HG03064 (cell line): ENCODE measurements at regions not wholly inside any gene's neighbourhood (a gene's known extent, or its start where the extent isn't known, plus 50 kb on each side); places are given as distances from the start of the nearest gene placed in this dataset.

Source experiments
- ATAC-seq: cut with Tn5 transposase; IDR thresholded peaks from one replicate; pipeline ENCODE4 v1.9.1; 2021; ENCODE audit warnings: low read depth; ENCODE audit not compliant: unreplicated experiment

- ATAC-seq = no peak
Observed at GRCh38 chr4:154107337-154107736, 318.5 kb upstream of the SFRP2 start.

DNA sequence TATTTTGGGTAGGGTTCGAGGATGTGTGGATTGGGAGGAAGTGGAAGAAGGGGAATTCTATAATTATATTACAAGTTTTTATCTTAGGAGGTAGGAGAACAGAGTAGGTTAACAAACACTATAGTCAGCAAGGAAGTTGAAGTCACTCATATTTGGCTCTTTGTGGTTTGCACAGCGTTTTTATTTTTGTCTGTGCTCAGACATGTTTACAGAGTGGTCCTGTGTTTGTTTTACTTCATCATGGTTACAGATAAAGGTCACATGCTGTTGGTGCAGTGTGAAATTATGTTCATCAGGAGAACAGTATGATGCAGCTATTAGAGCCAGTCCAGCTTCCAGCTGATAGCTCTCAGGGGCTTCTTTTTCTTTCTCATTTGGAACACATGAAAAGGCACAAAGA is 299.9 kb upstream of the SFRP2 start:
- ATAC-seq = no peak

- no peak for ATAC-seq
Observed at GRCh38 chr4:154086247-154086646, 297.4 kb upstream of the SFRP2 start.

DNA sequence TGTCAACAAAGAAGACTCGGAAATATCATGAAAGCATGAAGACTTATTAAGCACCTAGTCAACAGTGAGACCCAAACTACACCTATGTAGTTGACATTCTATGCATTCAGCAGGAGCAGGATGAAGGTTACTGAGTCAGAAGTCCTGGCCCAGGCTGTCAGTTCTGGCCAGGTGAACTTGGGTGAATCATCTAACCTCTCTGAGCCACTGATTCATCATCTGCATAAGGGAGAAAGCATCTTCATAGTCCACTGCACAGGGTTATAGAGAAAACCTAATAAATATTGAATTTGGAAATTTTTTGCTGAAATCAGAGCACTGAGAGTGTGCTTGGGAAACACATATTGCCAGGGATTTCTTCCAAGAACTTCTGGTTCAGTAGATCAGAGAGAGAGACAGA is 296.0 kb upstream of the SFRP2 start:
- no peak for ATAC-seq

DNA sequence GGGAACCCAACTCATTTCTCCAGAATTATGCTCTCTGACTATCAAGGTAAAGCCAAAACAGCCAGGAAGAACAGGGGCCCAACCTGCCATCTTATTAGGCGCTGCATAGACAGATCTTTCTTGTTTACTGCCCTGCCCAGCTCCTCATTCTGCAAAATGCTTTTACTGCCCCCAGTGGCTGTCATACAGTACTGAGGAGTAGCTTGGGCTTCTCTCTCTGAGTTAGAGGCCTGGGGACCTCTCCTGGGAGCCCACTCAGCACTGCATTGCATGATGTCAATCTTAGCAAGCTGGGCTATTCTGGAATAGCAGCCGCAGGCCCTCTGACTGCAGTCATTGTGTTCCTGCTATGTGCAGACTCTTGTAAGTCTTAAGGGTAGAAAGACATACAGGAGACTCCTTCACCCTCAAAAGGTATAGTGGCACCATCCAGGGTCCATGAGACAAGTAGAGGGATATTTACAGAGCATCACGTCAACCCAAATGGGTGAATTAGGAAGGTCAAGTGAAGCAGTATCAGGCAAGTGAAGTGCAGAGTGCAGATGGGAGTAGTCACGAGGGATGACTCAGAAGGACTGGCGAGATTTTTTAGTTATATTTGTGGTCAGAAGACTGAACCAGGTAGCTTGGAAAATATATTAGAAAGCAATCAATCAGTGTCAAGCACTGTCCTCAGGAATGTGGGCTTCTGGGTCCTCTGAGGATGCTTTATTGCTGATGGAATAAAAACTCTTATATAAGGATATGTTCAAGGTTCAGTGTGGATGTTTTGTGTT is 294.1 kb upstream of the SFRP2 start:
- ATAC-seq = no peak

DNA sequence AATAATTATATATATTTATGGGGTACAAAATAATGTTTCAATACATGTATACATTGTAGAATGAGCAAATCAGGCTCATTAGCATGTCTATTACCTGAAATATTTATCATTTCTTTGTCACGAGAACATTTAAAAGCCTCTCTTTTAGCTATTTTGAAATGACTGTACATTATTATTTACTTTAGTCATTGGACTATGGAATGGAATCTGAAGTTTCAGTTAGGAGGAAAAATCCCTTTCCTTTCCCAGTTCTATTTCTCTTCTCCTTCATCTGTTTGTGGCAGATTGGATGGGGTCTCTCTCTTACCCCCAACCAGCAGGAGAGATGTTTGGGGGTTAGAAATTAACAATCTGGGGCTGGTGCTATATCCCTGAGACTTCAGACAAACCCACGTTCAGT is 292.5 kb upstream of the SFRP2 start:
- ATAC-seq = no peak

GRCh38 chr4:154078504-154079350 is 289.8 kb upstream of the SFRP2 start:
- ATAC-seq = no peak

DNA sequence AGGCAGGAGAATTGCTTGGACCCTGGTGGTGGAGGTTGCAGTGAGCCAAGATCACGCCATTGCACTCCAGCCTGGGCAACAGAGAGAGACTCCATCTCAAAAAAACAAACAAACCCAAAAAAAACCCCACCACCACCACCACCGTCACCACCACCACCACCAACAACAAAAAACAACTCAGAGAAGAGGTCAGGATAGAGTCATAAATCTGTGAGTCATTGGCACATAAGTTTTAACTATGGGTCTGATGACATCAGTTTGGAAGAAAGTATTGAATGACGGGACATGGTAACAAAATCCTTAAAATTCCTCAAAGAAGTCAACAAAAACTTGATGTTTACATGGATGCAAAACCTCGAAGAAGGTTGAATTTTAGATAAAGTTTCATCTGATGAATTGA is 288.0 kb upstream of the SFRP2 start:
- no peak for ATAC-seq

DNA sequence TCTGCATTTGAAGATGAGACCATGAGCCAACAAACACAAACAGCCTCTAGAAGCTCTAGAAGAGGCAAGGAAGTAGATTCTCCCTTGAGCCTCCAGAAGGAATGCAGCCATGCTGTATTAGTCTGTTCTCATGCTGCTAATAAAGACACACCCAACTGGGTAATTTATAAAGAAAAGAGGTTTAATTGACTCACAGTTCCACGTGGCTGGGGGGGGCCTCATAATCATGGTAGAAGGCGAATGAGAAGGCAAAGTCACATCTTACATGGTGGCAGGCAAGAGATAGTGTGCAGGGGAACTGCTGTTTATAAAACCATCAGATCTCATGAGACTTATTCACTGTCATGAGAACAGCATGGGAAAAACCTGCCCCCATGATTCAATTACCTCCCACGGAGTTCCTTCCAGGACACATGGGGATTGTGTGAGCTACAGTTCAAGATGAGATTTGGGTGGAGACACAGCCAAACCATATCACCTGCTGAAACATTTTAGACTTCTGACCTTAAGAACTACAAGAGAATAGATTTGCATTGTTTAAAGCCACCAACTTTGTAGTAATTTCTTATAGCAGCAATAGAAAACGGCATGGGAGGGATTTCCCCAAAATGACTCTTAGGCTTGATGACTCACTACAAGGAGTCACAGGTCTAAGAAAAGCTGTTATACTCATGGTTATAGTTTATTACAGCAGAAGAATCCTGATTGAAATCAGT is 284.4 kb upstream of the SFRP2 start:
- no peak for ATAC-seq

GRCh38 chr4:154067786-154068185 is 278.9 kb upstream of the SFRP2 start:
- ATAC-seq = no peak

GRCh38 chr4:154065368-154065767 is 276.5 kb upstream of the SFRP2 start:
- ATAC-seq = no peak

- no peak for ATAC-seq
Observed at GRCh38 chr4:154064244-154064643, 275.4 kb upstream of the SFRP2 start.

DNA sequence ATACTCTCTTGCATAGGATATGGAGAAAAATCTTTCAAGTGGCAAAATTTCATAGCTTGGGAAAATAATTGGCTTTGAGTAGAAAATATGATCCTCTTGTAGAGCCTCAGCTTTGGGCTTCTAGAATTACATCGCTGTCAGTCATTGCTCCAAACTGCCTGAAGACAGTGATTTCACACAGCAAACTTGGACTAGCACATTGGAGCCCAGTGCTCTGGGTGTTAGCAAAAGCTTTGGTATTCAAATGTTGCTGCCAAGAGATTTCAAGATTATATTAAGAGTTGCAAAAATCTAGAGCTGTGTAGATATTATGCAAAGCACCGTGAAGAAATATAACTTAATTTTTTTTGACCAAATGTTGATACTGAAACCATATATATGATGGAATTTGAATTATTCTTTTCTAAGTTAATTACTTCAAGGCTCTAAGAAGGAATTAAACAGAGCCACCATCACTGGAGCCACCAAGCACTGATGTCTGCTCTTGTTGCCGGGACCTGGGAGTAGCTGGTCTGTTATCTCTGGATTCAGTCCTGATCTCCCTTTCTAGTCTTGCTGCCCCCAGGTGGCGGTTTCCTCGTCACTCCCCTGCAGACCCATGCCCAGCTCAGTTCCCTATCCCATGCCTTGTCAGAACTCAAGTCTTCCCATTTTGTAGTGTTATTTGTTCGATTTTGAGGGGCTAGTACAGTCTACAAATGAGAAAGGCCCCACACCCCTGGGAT is 260.7 kb upstream of the SFRP2 start:
- no peak for ATAC-seq

- ATAC-seq = no peak
Observed at GRCh38 chr4:154047733-154048132, 258.9 kb upstream of the SFRP2 start.

GRCh38 chr4:154044742-154045485 is 256.0 kb upstream of the SFRP2 start:
- no peak for ATAC-seq

- no peak for ATAC-seq
Observed at GRCh38 chr4:154044108-154044531, 255.2 kb upstream of the SFRP2 start.

- ATAC-seq = no peak
Observed at GRCh38 chr4:154041640-154042039, 252.8 kb upstream of the SFRP2 start.

GRCh38 chr4:154039435-154040343 is 250.8 kb upstream of the SFRP2 start:
- ATAC-seq = no peak

DNA sequence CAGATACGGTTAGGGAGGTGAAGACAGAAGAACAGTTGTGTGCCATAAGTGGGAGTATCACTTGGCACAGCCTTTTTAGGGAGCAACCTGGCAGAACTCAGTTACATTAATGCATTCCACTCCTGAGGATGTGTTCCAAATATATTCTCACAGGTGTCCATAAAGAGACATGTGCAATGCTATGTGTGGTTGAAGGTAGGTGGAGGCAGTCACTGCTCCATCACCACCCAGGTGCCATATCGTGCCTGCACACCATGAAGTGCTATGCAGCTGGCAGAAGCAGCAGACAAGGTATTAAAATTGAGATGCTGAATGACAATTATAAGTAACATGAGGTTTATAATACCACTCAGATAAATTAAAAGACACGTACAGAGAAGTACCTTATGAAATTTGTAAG is 248.0 kb upstream of the SFRP2 start:
- ATAC-seq = no peak
